AG08395 (cell line): ENCODE measurements at regions not wholly inside any gene's neighbourhood (a gene's known extent, or its start where the extent isn't known, plus 50 kb on each side); places are given as distances from the start of the nearest gene placed in this dataset.

Source experiments
- DNase-seq: peaks from one replicate; pipeline ENCODE4 v3.0.0; 2012; ENCODE audit warnings: mixed read lengths, low spot score

DNA sequence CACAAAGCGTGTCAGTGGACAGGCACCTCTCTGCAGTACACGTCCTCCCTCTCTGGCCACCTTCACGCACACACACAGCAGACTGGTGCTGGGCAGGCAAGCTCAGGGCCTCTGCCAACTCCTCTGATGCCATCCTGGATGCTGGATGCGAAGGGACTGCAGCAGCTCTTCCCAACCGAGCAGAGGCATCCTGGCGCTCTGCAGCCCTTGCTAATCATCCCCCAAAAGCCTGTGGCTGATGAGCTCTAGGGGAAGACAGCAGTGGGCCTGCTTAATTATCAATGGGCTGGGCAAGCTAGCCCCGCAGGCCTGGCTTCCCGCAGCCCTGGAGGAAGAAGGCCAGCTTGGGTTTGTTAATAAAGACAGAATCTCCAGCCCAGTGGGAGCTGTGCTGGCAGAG lies 71.3 kb upstream of the TEX51 start:
- DNase-seq: no peak

DNA sequence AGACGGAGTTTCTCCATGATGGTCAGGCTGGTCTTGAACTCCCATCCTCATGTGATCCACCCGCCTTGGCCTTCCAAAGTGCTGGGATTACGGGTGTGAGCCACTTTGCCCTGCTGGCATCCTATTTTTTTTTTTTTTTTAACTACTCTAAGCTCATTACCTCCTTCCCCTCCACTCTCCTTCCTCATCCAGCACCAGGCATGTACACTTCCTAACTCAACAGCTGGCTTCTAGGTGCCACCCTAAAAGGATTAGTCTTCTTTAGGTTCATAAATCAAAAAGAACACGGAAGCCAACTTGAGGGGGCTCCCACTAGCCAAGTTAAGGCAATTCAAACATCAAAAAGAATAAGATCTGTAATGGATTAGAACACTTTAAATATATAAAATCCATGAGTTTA lies 70.6 kb upstream of the TEX51 start:
- DNase-seq: no peak

DNA sequence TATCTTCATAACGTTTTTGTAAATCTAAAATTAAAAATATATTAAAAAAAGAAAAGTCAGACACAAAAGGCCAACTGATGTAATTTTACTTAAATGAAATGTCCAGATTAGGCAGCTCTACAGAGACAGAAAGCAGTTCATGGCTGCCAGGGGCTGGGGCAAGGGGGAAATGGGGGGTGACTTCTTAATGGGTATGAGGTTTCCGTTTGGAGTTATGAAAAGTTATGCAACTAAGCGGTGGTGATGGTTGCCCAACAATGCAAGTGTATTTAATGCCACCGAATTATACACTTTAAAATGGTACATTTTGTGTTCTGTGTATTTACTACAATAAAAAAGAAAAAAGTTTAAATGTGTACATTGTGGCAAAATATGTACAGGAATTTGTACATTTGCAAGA lies 70.2 kb upstream of the TEX51 start:
- no peak for DNase-seq

DNA sequence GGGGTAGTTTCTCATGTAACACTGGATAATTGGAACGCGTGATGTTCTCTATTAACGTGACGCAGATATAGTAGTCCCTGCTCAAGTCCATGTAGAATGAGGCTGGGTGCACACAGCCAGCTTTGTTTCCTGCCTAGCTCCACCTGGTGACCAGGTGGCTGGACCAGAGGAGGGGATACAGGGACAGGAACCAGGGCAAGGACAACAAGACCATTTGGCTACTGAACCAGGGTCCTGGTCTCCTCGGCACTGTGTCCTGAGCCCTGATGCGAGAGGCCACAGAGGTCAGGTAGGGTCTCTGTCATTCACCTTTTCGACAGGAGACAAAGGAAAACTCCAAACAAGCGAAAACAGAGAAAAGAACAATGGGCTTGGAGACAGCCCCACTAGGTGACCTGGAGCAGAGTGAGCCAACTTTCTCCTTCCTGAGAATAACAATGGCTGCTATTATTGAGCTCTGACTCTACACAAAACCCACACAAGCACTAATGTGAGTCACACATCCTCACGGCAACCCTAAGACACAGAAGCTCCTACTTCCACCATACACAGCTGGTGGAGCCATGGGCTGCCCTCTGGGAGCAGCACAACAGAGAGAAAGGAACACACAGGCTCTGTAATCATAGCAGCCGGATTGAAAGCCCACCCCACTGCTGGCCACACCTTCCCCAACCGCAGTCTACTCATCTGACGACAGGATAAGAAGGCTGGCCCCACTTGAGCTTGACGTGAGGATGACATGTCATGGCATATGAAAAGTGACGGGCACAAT lies 67.3 kb upstream of the TEX51 start:
- DNase-seq: no peak

DNA sequence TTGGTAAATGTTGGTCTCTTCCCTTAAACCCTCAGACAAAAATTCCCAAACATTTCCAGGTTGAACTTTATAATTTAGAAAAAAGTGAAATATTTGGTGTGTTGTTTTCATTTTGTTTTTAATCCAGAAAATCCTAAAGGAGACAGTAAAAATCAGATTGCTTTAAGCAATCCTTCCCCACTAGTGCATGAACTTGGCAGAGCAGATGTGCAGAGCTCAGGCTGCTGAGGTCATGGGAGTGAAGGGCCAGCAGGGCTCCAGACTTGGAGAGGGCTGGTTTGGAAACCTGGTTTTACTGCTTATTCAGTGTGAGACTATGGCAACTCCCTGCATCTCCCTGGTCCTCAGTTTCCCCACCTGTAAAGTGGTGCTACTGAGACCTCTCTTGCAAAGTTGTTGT lies 66.7 kb upstream of the TEX51 start:
- no peak for DNase-seq

DNA sequence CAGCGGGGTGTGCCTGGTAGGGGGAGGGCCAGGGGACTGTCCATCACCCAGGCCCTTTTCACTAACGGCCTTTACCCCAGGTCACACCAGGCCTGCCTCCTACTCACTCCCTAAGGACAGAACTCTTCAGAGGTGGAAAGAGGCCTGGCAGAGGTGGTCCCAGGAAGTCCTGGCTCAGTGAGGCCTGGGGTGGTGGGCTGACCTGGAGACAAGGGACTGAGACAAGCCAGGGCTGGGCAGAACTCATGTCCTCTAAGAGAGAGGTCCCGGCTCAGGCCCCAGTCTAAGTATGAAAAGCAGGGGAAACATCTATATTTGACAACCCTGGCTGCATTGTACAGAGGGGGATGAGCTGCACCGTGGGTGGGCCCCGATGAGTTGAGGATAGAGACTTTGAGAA lies 65.9 kb upstream of the TEX51 start:
- no peak for DNase-seq

DNA sequence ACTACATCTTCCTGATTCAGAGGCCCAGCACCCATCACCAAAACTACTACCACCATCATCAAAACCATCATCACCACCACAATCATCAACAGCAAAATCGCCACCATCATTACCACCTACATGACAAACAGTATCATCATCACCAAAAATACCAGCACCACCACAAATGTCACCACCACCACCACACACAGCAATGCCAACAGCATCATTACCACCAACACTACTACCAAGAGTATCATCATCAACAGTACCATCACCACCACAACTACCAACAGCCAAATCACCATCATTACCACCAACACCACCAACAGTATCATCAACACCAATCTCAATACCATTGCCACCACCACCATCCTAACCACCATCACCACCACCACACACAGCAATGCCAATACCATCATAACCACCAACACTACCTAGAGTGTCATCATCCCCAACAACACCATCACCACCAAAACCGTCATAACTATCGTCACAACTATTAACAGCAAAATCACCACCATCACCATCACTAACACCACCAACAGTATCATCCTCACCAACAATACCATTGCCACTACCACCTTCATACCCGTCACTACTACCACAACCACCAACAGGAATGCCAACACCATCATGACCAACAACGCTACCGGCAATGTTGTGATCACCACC lies 64.6 kb upstream of the TEX51 start:
- no peak for DNase-seq

DNA sequence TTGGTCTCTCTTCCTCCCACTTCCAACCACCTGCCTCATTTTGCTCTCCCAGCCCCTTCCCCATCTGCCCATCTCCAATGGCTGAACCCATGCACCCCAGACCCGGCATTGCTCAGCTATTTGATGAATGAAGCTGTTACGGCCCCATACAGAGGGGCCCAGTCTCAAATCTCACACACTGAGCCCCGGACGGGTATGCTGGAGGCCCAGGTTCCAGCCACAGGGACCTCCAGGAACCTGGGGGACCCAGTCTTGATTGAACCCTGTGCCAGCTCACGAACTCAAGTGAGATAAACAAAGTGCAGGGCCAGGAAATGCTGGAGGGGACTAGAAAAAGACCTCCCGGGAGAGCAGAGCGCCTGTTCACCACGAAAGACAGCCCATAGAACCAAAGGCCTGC lies 63.4 kb upstream of the TEX51 start:
- no peak for DNase-seq

DNA sequence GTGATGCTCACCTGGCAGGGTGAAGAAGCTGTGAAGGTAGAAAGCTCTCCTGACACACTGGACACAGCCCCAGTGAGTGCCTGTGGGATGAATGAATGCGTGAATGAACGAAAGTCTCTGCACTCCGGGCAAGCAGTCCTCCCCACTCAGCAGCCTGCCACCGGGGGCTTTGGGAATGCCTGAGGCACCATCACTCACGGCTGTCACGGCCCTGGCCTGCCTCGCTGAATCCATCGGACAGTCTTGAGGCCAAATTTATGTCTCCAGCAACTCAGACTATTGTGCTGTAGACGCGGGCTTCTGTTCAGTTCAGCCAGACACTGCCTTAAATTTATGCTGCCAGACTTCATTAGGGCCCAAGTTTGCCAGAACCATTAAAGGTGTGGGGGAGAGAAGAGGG lies 62.9 kb upstream of the TEX51 start:
- DNase-seq: no peak

DNA sequence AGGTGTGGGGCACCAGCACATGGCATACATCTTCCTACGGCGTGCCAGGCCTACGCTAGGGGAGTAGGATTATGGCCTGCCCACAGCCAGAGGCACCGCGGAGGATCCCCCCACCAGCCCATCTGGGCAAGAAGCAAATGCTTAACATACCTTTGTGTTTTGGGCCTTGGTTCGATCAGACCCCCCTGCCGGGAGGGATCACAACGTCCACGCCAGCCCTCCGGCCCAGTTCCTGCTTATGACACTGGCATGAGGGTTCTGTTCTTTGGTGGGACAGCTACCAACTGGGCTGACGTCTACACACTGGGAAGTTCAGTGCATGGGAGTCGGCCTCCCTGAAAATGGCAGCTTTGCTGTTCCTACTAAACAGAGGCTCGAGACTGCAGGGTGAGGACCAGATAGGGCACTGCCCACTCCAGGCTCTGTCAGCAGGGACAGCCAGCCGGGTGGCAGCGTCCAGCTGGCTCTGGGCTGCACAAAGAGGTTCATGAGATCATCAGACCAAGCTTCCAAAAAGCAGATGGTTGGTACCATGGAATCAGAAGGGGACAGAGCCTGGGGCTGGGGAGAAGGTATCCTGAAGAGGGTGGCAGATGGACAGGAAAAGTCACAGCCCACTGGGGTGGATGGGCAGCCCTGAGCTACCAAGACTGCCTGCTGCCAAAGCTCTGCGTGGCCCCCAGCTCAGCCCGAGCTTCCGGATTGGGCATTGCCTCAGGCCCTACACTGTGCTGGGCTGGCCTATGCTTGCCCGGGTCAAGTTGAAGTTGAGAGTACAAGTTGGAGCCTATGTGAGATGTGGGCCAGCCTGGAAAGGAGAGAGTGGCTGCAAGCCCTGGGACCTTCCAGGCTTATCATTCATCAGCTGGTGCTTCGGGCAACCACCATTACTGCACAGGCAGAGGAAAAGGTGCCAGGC lies 61.7 kb upstream of the TEX51 start:
- no peak for DNase-seq

DNA sequence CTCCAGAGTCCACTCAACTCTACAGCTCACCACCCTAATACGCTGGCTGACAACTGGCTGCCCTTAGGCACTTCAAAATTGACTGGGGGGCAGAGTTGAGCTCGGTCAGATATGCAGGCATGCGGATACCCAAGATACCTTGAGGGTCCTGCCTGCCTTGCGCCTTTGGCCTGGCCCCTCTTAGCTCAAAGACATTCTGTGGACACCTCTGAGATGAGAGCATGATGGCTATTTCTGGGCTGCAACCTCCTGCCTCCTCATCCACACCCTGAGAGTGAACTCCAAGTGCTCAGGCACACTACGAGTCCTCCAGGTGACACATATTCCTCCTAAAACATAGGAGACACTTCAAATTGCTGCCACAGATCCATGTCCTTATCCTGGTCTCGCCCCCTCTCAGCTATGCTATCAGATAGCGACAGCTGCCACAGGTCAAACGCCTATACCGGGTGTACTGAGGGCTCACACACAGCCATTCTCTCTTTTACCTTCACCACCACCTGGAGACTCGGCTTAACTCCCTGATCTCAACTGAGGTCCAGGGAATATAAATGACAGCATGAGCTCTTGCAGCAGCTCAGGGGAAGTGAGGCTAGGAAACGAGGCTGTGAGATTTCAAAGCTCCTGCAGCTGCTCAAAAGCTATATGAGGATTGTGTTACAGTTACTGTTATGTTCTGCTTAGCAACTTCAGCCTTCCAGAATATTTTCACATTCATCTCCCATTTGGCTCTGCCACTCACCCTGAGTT lies 60.5 kb upstream of the TEX51 start:
- no peak for DNase-seq

DNA sequence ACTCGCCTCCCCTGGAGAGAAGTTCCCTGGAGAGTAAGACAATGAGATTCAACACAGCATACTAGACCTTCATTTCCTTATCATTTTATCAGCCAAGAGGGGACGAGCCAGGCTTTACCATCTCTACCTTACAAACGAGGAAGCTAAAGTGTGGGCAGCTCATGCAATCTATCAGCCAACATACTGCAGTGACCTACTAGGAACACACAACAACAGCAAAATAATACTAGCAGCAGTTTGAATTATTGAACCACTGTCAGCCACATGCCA lies 60.0 kb upstream of the TEX51 start:
- DNase-seq: no peak

DNA sequence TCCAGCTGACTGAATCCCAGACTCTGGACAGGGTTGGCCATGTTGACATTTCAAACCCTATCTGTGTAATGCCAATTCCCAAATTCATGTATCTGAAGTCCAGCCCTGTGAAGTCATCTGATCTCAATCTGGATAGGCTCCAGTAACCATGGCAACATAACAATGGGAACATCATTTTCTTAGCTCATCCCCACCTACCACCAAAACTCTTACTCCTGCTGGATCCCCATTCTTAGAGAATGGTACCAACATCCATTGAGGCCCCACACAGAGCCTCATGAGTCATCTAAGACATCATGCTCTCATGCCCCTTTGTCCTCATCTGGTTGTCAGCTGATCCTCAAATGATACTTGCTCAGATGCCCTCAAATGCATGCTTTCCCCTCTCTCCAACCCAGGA lies 58.9 kb upstream of the TEX51 start:
- DNase-seq: no peak

DNA sequence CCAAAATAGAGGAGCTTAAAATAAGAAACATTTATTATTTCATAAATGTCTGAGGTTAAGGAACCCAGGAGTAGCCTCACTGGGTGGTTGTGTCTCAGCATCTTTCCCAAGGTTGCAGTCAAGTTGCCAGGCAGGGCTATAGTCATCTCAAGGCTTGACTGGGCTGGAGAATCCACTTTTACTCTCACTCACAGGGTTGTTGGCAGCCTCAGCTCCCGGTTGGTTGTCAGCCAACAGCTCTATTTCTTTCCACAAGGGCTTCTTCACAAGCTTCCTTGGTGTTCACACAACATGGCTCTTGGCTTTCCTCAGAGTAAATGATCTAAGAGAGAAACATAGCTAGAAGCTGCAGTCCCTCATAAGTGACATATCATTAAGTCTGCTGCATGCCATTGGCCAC lies 55.6 kb upstream of the TEX51 start:
- DNase-seq: no peak

DNA sequence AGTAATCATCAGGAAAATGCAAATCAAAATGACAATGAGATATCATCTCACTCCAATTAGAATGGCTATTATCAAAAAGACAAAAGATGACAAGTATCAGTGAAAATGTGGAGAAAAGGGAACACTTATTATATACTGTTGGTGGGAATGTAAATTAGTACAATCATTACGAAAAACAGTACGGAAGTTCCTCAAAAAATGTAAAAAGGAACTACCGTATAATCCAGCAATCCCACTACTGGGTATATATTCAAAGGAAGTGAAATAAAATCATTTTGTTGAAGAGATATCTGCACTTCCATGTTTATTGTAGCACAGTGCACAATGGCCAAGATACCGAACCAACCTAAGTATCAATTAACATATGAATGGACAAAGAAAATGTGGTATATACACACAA lies 52.4 kb upstream of the TEX51 start:
- no peak for DNase-seq
